Fibroblast of the conjunctiva (primary cell): ENCODE measurements at regions not wholly inside any gene's neighbourhood (a gene's known extent, or its start where the extent isn't known, plus 50 kb on each side); places are given as distances from the start of the nearest gene placed in this dataset.

Source experiments
- DNase-seq: peaks from one replicate; pipeline ENCODE4 v3.0.0-alpha.2; 2010; ENCODE audit warnings: low read depth

GRCh38 chr11:70742553-70743291 is 344.4 kb downstream of the CTTN start:
- no peak for DNase-seq

GRCh38 chr11:70743329-70743728 is 345.0 kb downstream of the CTTN start:
- DNase-seq, result no peak

DNA sequence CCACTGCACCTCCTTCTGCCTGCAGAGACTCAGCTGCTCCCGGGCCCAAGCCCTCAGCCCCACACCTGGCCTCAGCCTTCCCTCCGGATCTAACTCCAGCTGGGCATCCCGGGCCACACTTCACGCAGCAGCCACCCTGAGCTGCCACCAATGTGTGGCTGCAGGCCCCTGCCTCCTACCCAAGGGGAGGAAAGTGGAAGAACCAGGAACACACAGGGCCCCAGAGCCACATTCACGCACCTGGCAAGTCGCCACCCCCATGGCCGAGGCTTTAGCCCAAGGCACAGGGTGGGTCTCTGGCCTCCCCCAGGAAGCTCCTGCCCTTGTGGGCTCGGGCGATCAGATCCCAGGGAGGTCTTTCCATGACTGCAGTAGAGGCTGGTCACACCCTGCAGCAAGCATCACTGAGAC is 345.6 kb downstream of the CTTN start:
- DNase-seq, result no peak

- no peak for DNase-seq
Measured at GRCh38 chr11:70744396-70745185, 346.3 kb downstream of the CTTN start.

- no peak for DNase-seq
Measured at GRCh38 chr11:70745451-70745850, 347.1 kb downstream of the CTTN start.

DNA sequence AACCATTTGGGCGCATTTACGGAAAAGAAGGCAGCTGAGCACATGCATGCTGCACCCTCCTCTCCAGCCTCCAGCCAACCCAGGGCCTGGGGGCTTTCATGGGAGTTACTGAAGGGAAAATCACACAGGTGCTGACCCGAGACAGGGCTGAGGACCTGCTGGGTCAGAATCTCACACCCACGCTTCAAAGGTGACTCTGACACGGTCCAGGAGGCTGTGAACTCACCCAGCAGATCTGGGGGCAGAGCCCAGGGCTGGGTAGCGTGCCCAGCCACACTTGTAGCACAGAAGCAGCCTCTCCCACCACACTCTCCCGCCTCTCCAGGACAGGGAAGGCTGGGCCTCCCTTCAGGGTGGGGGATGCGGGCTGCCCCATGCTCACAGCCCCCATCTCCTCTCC is 347.6 kb downstream of the CTTN start:
- no peak for DNase-seq

DNA sequence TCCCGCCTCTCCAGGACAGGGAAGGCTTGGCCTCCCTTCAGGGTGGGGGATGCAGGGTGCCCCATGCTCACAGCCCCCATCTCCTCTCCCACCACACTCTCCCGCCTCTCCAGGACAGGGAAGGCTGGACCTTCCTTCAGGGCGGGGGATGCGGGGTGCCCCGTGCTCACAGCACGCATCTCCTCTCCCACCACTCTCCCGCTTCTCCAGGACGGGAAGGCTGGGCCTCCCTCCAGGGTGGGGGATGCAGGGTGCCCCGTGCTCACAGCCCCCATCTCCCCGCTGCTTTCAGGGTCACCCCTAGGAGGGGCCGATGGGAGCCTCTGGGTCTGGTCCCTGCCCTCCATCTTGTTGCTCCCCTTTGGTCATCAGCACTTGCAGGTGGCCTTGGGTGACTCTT is 348.0 kb downstream of the CTTN start:
- no peak for DNase-seq

DNA sequence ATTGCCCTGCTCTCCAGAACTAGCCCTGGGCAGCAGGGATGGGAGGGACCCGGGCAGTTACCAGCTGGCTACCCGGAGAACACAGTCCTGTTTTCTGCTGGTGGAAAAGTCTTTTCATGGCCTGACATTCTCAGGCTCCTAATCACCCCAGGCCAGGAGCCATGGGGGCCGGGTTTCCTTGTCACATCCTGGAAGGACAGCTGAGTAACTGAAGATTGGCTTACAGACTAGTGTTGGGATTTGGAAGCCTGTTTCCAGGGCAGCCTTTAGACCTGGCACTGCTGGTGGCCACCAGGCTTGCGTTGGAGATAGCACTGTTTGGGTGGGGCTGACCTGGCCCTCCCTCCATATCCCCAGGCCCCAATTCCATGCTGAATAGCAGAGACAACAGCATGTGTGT is 349.0 kb downstream of the CTTN start:
- DNase-seq, result no peak

- DNase-seq, result no peak
Measured at GRCh38 chr11:70747921-70748320, 349.6 kb downstream of the CTTN start.

DNA sequence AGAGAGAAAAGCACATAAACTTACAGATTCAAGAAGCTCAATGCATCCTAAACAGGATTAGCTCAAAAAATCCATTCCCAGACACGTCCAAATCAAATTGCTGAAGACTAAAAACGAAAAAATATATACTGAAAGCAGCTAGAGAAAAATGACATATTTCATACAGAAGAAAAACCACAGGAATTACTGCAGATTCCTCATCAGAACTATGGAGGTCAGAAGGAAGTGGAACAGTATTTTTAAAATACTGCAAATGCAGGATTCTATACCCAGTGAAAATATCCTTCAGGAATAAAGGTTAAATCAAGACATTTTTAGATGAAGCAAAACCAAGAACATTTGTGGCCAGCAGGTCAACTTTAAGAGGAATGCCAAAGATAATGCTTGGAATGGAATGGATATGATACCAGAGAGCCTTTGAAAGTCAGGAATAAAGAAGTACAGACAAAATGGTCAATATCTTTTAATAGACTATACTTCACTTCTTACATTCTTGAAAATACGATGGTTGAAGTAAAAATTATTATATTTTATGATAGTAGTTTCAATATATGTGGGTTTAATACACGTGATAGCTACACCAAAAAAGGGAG is 352.9 kb downstream of the CTTN start:
- no peak for DNase-seq

- peak; percentile 26 for DNase-seq
Measured at GRCh38 chr11:70755410-70756158, 357.3 kb downstream of the CTTN start.

DNA sequence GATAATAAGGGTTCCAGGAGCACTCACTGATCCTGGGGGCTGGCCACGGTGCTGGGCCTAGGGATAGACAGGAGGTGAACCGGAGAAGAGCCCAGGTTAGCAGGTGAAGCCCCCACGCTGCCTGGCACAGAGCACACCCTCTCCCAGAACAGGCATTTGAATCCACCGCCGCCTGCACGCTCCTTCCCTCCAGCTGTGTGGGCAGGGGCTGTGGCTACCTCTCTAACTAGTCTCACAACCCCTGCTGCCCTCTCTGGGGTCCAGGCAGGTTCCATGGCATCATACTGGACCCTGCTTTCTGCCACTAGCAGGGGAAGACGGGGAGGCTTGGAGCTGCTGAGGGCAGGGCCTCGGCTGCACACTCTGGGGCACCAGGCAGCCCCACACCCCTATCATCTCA is 358.0 kb downstream of the CTTN start:
- DNase-seq, result no peak

DNA sequence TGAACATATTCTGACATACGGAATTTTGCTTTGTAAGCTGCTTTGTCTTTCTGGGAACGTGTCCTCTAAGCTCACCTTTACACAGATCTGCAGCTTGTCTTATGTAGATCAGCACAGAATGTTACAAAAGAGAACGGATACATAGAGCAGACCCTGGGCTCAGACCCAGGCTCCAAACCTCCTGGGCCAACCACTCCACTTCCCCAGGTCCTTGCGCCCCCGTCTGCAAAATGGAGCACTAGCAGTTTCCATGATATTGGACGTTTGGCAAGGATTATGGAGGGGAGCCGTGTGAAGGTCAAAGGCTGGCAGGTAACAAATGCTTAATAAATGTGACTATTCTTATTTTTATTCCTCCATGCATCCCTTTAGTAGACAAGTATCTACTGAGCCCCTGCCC is 358.4 kb downstream of the CTTN start:
- no peak for DNase-seq

- DNase-seq, result no peak
Measured at GRCh38 chr11:70757241-70757640, 358.9 kb downstream of the CTTN start.

DNA sequence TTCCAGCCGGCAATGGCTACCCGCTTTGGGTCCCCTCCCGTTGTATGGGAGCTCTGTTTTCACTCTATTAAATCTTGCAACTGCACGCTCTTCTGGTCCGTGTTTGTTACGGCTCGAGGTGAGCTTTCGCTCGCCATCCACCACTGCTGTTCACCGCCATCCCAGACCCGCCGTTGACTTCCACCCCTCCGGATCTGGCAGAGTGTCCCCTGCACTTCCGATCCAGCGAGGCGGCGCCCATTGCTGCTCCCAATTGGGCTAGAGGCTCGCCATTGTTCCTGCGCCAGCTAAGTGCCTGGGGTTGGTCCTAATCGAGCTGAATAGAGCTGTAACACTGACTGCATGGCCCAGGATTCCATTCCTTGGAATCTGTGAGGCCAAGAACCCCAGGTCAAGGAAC is 359.9 kb downstream of the CTTN start:
- no peak for DNase-seq

- no peak for DNase-seq
Measured at GRCh38 chr11:70759846-70760245, 361.5 kb downstream of the CTTN start.

- no peak for DNase-seq
Measured at GRCh38 chr11:70760416-70761020, 362.2 kb downstream of the CTTN start.

GRCh38 chr11:70761094-70761907 is 363.0 kb downstream of the CTTN start:
- no peak for DNase-seq

DNA sequence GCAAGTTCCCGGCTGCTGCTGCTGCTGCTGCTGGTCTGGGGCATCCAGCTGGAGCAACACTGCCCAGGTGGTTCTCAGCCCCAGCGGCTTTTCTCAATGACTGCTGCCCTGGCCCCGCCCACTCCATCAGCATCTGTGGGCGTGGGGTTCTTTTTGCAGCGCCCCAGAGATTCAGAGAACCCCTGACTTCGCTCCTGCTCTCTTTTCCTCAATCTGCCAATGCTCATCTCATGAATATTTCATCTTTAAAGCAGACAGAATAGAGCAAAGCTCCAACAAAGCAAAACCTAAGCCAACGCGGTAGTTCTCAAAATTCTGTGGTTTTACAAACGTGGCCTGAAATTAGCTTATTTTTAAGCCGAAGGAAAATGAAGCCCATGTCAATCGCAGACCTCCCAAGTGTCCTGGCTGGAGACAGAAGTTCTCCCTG is 363.6 kb downstream of the CTTN start:
- no peak for DNase-seq

DNA sequence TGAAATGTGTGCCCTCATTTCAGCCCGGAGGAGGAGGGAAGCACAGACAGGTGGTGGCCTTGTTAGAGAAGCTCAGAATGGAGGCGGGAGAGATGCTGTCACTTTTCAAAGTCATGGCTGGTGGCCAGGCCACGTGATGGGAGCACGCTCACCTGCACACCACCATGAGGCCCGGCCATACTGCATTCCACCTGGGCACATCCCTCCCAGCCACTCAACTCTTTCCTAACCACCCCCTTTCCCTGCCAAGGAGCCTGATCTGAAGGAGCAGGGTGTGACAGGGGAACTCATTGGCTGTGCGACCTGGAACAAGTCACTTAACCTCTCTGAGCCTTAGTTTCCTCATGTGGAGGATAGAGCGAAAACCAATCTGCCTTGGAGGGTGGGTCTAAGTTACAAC is 364.5 kb downstream of the CTTN start:
- no peak for DNase-seq

DNA sequence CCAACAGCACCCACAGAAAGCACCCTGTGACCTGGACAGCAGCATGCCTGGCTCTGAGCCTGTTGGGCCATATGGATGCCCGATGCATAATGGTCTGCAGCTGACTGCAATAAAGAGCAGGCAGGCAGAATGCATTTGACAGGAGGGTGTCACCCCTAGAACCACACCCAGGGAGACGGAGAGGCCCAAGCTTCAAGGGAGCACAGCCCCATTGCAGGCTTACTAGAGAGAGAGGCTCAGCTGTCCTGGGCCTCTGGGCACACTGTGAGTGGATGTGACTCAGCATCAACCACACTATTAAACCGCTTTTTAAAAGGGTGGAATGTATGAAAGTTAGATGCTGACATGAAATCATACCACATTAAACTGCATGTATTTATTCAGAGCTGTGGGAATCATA is 365.3 kb downstream of the CTTN start:
- DNase-seq, result no peak
